Small intestine (tissue), 7 donors: ENCODE measurements at regions not wholly inside any gene's neighbourhood (a gene's known extent, or its start where the extent isn't known, plus 50 kb on each side); places are given as distances from the start of the nearest gene placed in this dataset.
"Not testable (repeated sequence)": the region's sequence is repeated elsewhere in the genome, so short reads cannot be mapped to it uniquely, and the experiment has no call there.

Experiments used
- DNase-seq, 2 donors: peaks; one replicate each; pipeline versions ENCODE4 v3.0.0 to v3.0.0-alpha.2; 2013
- FAIRE-seq: peaks from 2 replicates; lab custom pipeline; 2012; peaks lifted over from hg19 to GRCh38; lab: Jason Lieb, UNC
- H3K27ac ChIP-seq, 3 donors: one replicate each; pipeline ENCODE4 v1.5.1; 2013; ENCODE audit warnings: low read length in 2 of 3, mild to moderate bottlenecking in 2 of 3, control low read depth in 1 of 3, inconsistent platforms in 1 of 3, low read depth in 1 of 3, moderate library complexity in 1 of 3
- H3K27me3 ChIP-seq, 3 donors: one replicate each; pipeline ENCODE4 v1.6.1; 2013; ENCODE audit warnings: low read length in 3 of 3, inconsistent platforms in 1 of 3; ENCODE audit not compliant: control insufficient read depth in 3 of 3, insufficient read depth in 3 of 3
- H3K36me3 ChIP-seq, 3 donors: one replicate each; pipeline ENCODE4 v1.6.1; 2013; ENCODE audit warnings: low read length in 3 of 3, inconsistent platforms in 1 of 3, low read depth in 1 of 3, mild to moderate bottlenecking in 1 of 3, moderate library complexity in 1 of 3; ENCODE audit not compliant: control insufficient read depth in 3 of 3, insufficient read depth in 2 of 3
- H3K4me1 ChIP-seq, 3 donors: one replicate each; pipeline ENCODE4 v1.6.1; 2013; ENCODE audit warnings: low read length in 2 of 3, inconsistent platforms in 1 of 3, low read depth in 1 of 3, mild to moderate bottlenecking in 1 of 3, moderate library complexity in 1 of 3; ENCODE audit not compliant: control insufficient read depth in 3 of 3, insufficient read depth in 2 of 3
- H3K4me3 ChIP-seq, 3 donors: one replicate each; pipeline ENCODE4 v1.5.1; 2013; ENCODE audit warnings: low read length in 3 of 3, control low read depth in 1 of 3, inconsistent platforms in 1 of 3, low read depth in 1 of 3, mild to moderate bottlenecking in 1 of 3, moderate library complexity in 1 of 3
- H3K9me3 ChIP-seq, 2 donors: one replicate each; pipeline ENCODE4 v1.6.1; 2013; ENCODE audit warnings: low read depth in 1 of 2, low read length in 1 of 2; ENCODE audit not compliant: control insufficient read depth in 2 of 2, insufficient read depth in 1 of 2
- WGBS, 3 donors: extraction: QIAGEN DNeasy Blood & Tissue Kit; methylation state at CpG; one replicate each; pipeline ENCODE4 v1.1.7; 2013; 5-methylcytosine and 5-hydroxymethylcytosine counted together
- donor health status: healthy with polysubstance abuse.
- donor health status: control.
- donor health status: control.
- donor health status: Bipolar disorder and iron deficiency.
- donor health status: healthy.

DNA sequence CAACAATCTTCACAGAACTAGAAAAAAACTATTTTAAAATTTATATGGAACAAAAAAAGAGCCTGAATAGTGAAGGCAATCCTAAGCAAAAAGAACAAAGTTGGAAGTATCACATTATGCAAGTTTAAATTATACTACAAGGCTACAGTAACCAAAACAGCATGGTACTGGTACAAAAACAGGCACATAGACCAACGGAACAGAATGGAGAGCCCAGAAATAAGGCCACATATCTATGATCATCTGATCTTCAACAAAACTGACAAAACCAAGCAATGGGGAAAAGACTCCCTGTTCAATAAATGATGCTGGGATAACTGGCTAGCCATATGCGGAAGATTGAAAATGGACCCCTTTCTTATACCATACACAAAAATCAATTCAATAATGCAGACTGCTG is 74.4 kb upstream of the RTN4 start:
- H3K9me3 ChIP-seq, H3K27me3 ChIP-seq, H3K36me3 ChIP-seq, H3K4me3 ChIP-seq, H3K4me1 ChIP-seq, FAIRE-seq, DNase-seq, H3K27ac ChIP-seq: not testable (repeated sequence)
- 96 to 99% (median 97%) methylated on average over 2 of the region's 2 CpGs for WGBS, 3 donors

- Histone ChIP-seq H3K9me3 (no peaks in the 10 kb centered on the region), H3K4me1 (no peaks in the 10 kb centered on the region), H3K27me3 (no peaks in the 10 kb centered on the region), H3K36me3 (no peaks in the 10 kb centered on the region), H3K4me3 (no peak overlapping the region), H3K27ac (no peak overlapping the region)
- DNase-seq (peak in 1 of 2 donors; percentile 11), FAIRE-seq (no peak)
- WGBS, 3 donors, result 65 to 77% (median 68%) methylated on average over 2 of the region's 2 CpGs
Observed at GRCh38 chr2:55123851-55124269, 73.6 kb upstream of the RTN4 start.

DNA sequence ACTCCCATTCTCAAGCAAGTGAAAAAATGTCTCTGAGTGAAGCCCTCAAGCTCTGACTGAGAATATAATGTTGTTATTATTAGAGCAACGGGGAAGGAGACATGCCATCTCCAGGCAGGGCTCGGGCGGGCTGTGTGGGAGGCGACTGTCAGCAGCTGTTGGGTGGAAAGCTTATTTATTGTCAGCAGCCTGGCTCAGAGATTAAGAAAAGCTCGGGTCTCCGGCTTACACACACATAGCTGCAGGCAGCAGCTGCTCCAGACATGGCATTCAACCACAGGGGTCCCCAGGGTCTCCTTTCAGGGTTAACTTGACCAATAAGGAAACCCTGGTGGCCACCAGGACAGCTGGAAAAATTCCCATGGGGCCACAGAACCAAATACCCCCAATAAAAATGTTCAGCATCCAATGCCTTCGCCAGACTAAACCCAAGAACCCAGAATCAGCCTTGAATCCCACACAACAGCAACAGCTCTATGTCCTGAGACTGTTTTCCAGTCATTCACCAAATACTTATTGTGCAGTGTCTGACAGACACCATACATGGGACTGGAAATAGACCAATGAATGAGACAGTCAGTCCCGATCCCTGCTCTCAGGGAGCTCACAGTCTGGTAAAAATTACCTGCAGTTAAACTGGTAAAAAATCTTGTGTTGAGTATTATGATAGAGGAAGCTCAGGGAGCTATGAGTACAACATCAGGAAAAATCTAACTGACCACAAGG is 70.5 kb upstream of the RTN4 start:
- H3K4me3 ChIP-seq, result no peak overlapping the region
- H3K4me1 ChIP-seq, result no peaks in the 10 kb centered on the region
- no peak for FAIRE-seq
- H3K36me3 ChIP-seq, result no peaks in the 10 kb centered on the region
- no peak for DNase-seq
- H3K27ac ChIP-seq, result no peak overlapping the region
- no peaks in the 10 kb centered on the region for H3K9me3 ChIP-seq
- WGBS, 3 donors, result 54 to 71% (median 67%) methylated on average over 8 of the region's 8 CpGs
- no peaks in the 10 kb centered on the region for H3K27me3 ChIP-seq

- 79 to 83% (median 80%) methylated on average over 10 of the region's 10 CpGs for WGBS, 3 donors
- no peak for DNase-seq
- no peaks in the 10 kb centered on the region for H3K27me3 ChIP-seq
- no peaks in the 10 kb centered on the region for H3K9me3 ChIP-seq
- FAIRE-seq, result no peak
- H3K4me3 ChIP-seq, result no peak overlapping the region
- H3K27ac ChIP-seq, result peak overlapping the region in 1 of 3 donors; percentile 55
- H3K36me3 ChIP-seq, result no peaks in the 10 kb centered on the region
- no peaks in the 10 kb centered on the region for H3K4me1 ChIP-seq
Observed at GRCh38 chr2:55119711-55120487, 69.6 kb upstream of the RTN4 start.

- Histone ChIP-seq H3K27ac (no peak overlapping the region), H3K9me3 (no peaks in the 10 kb centered on the region), H3K4me3 (no peak overlapping the region), H3K36me3 (no peaks in the 10 kb centered on the region), H3K27me3 (no peaks in the 10 kb centered on the region), H3K4me1 (no peaks in the 10 kb centered on the region)
- no peak for FAIRE-seq
- 37 to 42% (median 42%) methylated on average over 3 of the region's 3 CpGs for WGBS, 3 donors
- DNase-seq, result no peak
Observed at GRCh38 chr2:55118643-55119083, 68.4 kb upstream of the RTN4 start.

GRCh38 chr2:55116966-55117365 is 66.7 kb upstream of the RTN4 start:
- 89 to 93% (median 92%) methylated on average over 7 of the region's 7 CpGs for WGBS, 3 donors
- Histone ChIP-seq H3K27ac (no peak overlapping the region), H3K27me3 (no peaks in the 10 kb centered on the region), H3K4me1 (peaks cover 0 to 5% (median 4%) of the 10 kb centered on the region in 3 donors), H3K4me3 (no peak overlapping the region), H3K36me3 (no peaks in the 10 kb centered on the region), H3K9me3 (no peaks in the 10 kb centered on the region)
- FAIRE-seq (no peak), DNase-seq (no peak)

DNA sequence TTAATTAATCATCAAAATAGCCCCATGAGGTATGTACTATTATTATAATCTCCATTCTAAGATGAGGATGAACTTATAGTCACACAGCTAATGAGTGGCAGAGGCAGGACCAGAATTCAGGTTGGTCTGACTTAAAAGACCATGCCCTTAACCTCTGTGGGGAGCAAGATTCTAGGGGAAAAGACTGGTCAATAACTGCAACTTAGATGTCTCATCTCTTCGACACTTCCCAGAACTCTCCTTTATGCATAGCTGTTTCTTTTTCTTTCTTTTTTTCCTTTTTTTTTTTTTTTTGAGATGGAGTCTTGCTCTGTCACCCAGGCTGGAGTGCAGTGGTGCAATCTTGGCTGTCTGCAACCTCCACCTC is 66.3 kb upstream of the RTN4 start:
- no peak for DNase-seq
- Histone ChIP-seq H3K4me1 (peaks cover 0 to 6% (median 5%) of the 10 kb centered on the region in 3 donors), H3K4me3 (no peak overlapping the region), H3K36me3 (no peaks in the 10 kb centered on the region), H3K27ac (no peak overlapping the region), H3K27me3 (no peaks in the 10 kb centered on the region), H3K9me3 (no peaks in the 10 kb centered on the region)
- no peak for FAIRE-seq
- WGBS, 3 donors, result 95 to 100% (median 95%) methylated on average over 1 of the region's 1 CpG

DNA sequence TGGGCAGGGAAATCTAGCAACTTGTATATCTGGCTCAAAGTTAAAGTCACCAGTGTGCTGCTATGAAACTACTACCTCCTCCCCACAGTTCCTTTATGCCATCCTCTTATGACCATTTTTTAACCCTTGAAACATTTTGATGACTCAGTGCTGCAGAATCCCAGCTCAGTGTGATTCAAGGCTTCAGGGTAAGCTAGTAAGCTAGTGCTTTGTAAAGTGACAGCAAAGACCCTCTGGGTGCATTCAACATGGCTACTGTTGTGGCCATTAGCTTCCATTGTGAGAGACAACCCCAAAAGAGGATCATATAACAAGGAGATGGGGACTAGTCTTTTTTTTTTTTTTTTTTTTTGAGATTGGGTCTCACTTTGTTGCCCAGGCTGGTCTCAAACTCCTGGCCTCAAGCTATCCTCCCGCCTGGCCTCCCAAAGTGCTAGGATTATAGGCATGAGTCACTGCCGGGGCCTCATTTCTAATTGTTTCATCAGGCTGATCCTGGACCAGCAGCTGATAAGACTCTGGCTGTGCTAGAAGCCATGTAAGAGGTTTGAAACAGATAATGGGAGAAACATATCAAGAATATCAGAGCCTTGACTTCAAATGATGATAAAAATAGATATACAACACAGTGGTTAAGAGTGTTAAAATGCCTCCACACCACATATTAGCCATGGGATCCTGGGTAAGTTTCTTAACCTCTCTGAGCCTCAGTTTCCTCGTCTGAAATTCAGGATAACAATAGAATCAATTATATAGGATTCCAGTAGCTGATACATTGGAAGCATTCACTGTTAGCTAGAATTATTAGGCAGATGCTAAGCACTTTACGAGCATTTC is 65.7 kb upstream of the RTN4 start:
- DNase-seq, result no peak
- FAIRE-seq, result no peak
- Histone ChIP-seq H3K27me3 (no peaks in the 10 kb centered on the region), H3K27ac (no peak overlapping the region), H3K4me3 (no peak overlapping the region), H3K9me3 (no peaks in the 10 kb centered on the region), H3K36me3 (no peaks in the 10 kb centered on the region), H3K4me1 (peaks cover 0 to 6% (median 5%) of the 10 kb centered on the region in 3 donors)
- 69 to 87% (median 82%) methylated on average over 4 of the region's 4 CpGs for WGBS, 3 donors
